HUES64 (cell line): ENCODE measurements at regions not wholly inside any gene's neighbourhood (a gene's known extent, or its start where the extent isn't known, plus 50 kb on each side); places are given as distances from the start of the nearest gene placed in this dataset.
A peak's percentile ranks its signal among the peaks of the same experiment; 100 is the strongest.
"Not testable (repeated sequence)": the region's sequence is repeated elsewhere in the genome, so short reads cannot be mapped to it uniquely, and the experiment has no call there.

Experiments used
- H3K27ac ChIP-seq: 2 replicates; pipeline ENCODE4 v1.7.0; 2013; ENCODE audit warnings: low read depth, low read length, inconsistent platforms
- H3K27me3 ChIP-seq: 2 replicates; pipeline ENCODE4 v1.6.1; 2013; ENCODE audit warnings: mild to moderate bottlenecking, low read length; ENCODE audit not compliant: insufficient read depth
- H3K36me3 ChIP-seq: 2 replicates; pipeline ENCODE4 v1.6.1; 2013; ENCODE audit warnings: mild to moderate bottlenecking, low read length; ENCODE audit not compliant: insufficient read depth
- H3K4me1 ChIP-seq: 2 replicates; pipeline ENCODE4 v1.6.1; 2013; ENCODE audit warnings: mild to moderate bottlenecking, low read length, moderate library complexity; ENCODE audit not compliant: insufficient read depth
- H3K4me3 ChIP-seq: 2 replicates; pipeline ENCODE4 v1.5.1; 2013; ENCODE audit warnings: mild to moderate bottlenecking, low read length, moderate library complexity
- H3K9ac ChIP-seq: 2 replicates; pipeline ENCODE4 v1.6.1; 2013; ENCODE audit warnings: mild to moderate bottlenecking, low read depth, low read length
- H3K9me3 ChIP-seq: 2 replicates; pipeline ENCODE4 v1.6.1; 2013; ENCODE audit warnings: low read depth, low read length; ENCODE audit not compliant: insufficient read depth
- WGBS: fragments of 150-250, 120-280 bp; methylation state at CpG from one replicate; pipeline ENCODE4 v1.1.7; 2013; ENCODE audit warnings: missing lambda C conversion rate; 5-methylcytosine and 5-hydroxymethylcytosine counted together

DNA sequence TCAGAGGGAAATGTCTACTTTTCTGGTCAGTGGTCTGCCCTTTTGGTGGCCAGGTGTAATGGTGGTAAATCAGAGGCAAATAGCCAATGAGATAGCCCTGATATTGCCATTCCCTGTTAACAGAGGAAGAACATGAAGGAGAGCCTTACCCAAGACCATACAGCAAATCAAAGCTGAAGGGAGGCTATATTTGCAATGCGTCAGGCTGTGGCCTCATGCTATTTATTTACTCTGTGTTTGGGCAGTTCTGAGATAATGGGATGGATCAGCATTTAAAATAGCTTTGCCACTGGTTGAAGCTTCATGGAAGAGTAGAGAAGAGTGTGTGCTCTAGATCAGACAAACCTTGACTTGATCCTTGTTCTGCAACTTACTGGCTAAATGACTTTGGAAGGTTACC, 73.3 kb upstream of the MAML3 start:
- Histone ChIP-seq H3K4me3 (no peak overlapping the region), H3K9ac (no peak overlapping the region)
- 55% methylated on average over 1 of the region's 1 CpG for WGBS

DNA sequence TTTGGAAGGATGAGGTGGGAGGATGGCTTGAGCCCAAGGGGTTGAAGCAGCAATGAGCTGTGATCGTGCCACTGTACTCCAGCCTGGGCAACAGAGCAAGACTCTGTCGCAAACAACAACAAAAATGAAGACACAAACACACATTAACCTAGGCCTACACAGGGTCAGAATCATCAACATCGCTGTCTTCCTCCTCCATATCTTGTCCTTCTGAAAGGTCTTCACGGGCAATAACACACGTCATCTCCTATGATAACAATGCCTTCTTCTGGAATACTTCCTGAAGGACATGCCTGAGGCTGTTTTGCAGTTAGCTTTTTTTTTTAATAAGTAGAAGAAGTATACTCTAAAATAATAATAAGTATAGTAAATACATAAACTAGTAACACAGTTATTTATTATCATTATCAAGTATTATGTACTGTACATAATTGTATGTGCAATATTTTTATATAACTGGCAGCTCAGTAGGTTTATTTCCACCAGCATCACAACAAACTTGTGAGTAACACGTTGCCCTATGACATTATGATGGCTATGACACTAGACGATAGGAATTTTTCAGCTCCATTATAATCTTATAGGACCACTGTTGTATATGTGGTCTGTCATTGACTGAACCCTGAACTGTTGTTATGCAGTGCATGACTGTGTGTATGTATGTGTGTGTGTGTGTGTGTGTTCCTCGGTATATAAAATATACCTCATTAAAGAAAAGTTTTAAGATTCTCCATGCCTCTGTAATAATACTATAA, 69.2 kb upstream of the MAML3 start:
- no peak overlapping the region for H3K27ac ChIP-seq
- no peaks in the 10 kb centered on the region for H3K27me3 ChIP-seq
- H3K9ac ChIP-seq, result no peak overlapping the region
- no peaks in the 10 kb centered on the region for H3K36me3 ChIP-seq
- H3K4me1 ChIP-seq, result peaks cover 27% of the 10 kb centered on the region
- H3K4me3 ChIP-seq, result no peak overlapping the region
- 96% methylated on average over 7 of the region's 8 CpGs for WGBS
- no peaks in the 10 kb centered on the region for H3K9me3 ChIP-seq

More for the DNA sequence above, 73.3 kb upstream of the MAML3 start:
- Histone ChIP-seq H3K4me1 (peaks cover 11% of the 10 kb centered on the region; the same call in 1 of the 2 replicates), H3K27me3 (no peaks in the 10 kb centered on the region), H3K36me3 (no peaks in the 10 kb centered on the region), H3K27ac (no peak overlapping the region), H3K9me3 (no peaks in the 10 kb centered on the region)

DNA sequence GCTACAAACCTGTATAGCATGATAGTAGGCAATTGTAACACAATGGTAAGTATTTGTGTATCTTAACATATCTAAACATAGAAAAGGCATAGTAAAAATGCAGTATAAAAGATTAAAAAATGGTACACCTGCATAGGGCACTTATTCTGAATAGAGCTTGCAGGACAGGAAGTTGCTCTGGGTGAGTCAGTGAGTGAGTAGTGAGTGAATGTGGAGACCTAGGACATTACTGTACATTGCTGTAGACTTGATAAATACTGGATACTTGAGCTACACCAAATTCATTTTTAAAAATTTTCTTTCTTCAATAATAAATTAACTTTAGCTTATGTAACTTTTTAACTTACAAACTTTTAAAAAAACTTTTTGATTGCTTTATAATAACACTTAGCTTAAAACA, 68.2 kb upstream of the MAML3 start:
- no peak overlapping the region for H3K9ac ChIP-seq
- H3K4me1 ChIP-seq, result peaks cover 18% of the 10 kb centered on the region
- no peaks in the 10 kb centered on the region for H3K27me3 ChIP-seq
- no peak overlapping the region for H3K4me3 ChIP-seq
- H3K27ac ChIP-seq, result no peak overlapping the region
- no peaks in the 10 kb centered on the region for H3K9me3 ChIP-seq
- no peaks in the 10 kb centered on the region for H3K36me3 ChIP-seq

DNA sequence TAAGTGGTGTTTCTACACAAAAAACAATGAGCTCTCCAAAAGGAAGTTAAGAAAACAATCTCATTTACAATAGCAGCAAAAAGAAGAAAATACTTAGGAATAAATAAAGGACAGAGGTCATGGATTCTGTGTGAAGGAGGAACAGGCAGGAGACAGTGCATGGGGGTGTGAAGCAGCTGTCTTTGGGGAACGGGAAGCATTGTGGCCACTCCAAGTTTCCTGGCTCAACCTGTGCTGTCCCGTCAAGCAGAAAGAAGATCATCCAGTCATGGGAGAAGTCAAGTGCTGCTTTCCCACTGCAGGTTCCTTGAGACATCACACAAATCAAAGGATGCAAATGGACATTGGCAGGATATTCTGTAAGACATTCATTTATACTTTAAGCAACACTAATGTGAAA, 66.1 kb upstream of the MAML3 start:
- 70% methylated on average over 2 of the region's 2 CpGs for WGBS
- no peak overlapping the region for H3K4me3 ChIP-seq

DNA sequence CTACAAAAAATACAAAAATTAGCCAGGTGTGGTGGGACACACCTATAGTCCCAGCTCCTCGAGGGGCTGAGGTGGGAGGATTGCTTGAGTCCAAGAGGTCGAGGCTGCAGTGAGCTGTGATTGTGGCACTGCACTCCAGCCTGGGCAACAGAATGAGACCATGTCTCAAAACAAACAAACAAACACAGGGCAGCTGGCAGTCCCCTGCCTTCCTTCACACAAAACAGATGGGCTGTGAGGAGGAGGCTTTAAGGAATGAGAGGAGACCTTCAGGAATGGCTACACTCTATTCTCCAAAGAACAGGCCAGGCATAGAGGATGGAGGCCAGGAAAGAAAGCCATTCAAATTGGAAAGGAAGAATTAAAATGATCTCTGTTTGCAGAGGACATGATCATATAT, 65.6 kb upstream of the MAML3 start:
- 54% methylated on average over 2 of the region's 2 CpGs for WGBS
- Histone ChIP-seq H3K9ac (peak overlapping the region; percentile 37; the same call in 1 of the 2 replicates), H3K36me3 (no peaks in the 10 kb centered on the region), H3K27ac (peak overlapping the region; percentile 68; the same call in 1 of the 2 replicates), H3K27me3 (no peaks in the 10 kb centered on the region), H3K9me3 (no peaks in the 10 kb centered on the region), H3K4me3 (no peak overlapping the region), H3K4me1 (peaks cover 16% of the 10 kb centered on the region)

More for the DNA sequence above, 66.1 kb upstream of the MAML3 start:
- H3K9me3 ChIP-seq, result no peaks in the 10 kb centered on the region
- no peaks in the 10 kb centered on the region for H3K27me3 ChIP-seq
- H3K36me3 ChIP-seq, result no peaks in the 10 kb centered on the region
- no peak overlapping the region for H3K27ac ChIP-seq
- H3K9ac ChIP-seq, result no peak overlapping the region
- H3K4me1 ChIP-seq, result peaks cover 16% of the 10 kb centered on the region

DNA sequence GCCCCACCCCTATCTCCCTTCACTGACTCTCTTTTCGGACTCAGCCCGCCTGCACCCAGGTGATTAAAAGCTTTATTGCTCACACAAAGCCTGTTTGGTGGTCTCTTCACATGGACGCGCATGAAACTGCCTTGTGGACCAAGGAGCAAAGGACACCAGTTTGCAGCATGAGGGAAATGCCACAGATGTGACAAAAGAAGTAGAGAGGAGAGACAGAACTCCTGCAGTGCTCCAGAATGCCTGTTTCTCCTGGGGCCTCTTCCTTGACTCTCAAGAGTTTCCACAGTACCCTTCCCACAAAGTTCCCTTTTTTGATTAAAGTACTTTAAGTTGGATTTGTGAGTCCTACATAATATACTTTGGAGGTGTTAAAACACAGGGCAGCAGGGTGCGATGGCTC, 65.1 kb upstream of the MAML3 start:
- Histone ChIP-seq H3K27ac (peak overlapping the region; percentile 68; the same call in 1 of the 2 replicates), H3K9ac (peak overlapping the region; percentile 37; the same call in 1 of the 2 replicates)
- 33% methylated on average over 5 of the region's 5 CpGs for WGBS

DNA sequence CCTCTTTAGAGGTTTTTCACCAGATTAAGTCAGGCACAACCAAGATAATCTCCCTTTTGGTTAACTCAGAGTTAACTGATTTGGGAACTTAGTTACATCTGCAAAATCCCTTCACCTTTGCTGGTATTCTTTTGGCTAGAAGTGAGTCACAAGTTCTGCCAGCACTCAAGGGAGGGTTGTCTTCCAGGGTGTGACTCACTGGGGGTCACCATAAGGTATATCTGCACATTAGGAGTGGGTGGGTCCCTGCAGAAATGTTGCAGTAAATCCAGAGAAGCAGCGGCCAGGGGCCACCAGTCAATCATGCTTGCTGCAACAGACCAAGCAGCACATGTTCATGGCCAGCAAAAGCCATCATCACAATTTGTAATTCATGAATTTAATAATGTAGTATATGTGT, 59.8 kb upstream of the MAML3 start:
- Histone ChIP-seq H3K4me1 (peaks cover 13% of the 10 kb centered on the region; the same call in 1 of the 2 replicates), H3K36me3 (no peaks in the 10 kb centered on the region), H3K9ac (no peak overlapping the region), H3K27ac (peak overlapping the region; percentile 18; the same call in 1 of the 2 replicates), H3K27me3 (no peaks in the 10 kb centered on the region), H3K4me3 (no peak overlapping the region), H3K9me3 (no peaks in the 10 kb centered on the region)
- 82% methylated on average over 1 of the region's 1 CpG for WGBS

More for the DNA sequence above, 65.1 kb upstream of the MAML3 start:
- H3K27me3 ChIP-seq, H3K36me3 ChIP-seq, H3K9me3 ChIP-seq, H3K4me3 ChIP-seq: not testable (repeated sequence)
- peaks cover 16% of the 10 kb centered on the region for H3K4me1 ChIP-seq

DNA sequence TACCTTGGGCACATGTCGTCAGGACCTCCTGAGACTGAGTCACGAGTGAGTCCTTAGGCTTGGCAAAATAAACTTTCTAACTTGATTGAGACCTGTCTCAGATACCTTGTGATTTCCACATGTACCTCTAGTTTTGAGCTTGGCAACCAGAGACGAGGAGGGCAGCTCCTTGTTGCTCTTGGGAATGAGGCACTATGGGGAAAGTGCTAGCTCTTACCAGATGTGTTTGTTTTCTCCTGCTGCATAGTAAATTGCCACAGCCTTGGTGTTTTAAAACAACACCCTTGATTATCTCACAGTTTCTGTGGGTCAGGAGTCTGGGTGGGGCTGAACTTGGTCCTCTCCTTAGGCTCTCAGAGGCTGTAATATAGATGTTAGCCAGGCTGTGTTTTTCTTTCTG, 59.1 kb upstream of the MAML3 start:
- Histone ChIP-seq H3K4me1 (peaks cover 13% of the 10 kb centered on the region; the same call in 1 of the 2 replicates), H3K36me3 (no peaks in the 10 kb centered on the region), H3K27ac (peak overlapping the region; percentile 39; the same call in 1 of the 2 replicates), H3K9ac (no peak overlapping the region), H3K27me3 (no peaks in the 10 kb centered on the region), H3K9me3 (no peaks in the 10 kb centered on the region), H3K4me3 (no peak overlapping the region)
- WGBS, result 75% methylated on average over 3 of the region's 3 CpGs

DNA sequence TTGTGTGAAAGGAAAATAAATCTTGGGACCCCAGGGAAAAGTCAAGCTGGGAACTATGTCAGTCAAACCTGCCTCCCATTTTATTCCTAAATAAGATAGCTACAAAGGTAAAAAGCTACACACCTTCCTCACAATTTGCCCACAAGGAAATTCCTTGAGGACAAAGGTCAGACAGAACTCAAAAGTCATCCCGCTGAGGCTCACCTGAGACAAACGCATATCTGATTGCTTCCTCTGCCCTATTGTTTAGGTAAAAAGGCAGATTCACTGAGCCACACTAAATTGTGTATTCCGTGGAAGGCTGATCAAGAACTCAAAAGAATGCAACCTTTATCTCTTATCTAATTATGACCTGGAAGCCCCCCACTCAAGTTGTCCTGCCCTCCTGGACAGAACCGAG, 58.7 kb upstream of the MAML3 start:
- Histone ChIP-seq H3K9me3 (no peaks in the 10 kb centered on the region), H3K36me3 (no peaks in the 10 kb centered on the region), H3K27ac (peak overlapping the region; percentile 39; the same call in 1 of the 2 replicates), H3K4me3 (no peak overlapping the region), H3K9ac (no peak overlapping the region), H3K4me1 (peaks cover 13% of the 10 kb centered on the region; the same call in 1 of the 2 replicates), H3K27me3 (no peaks in the 10 kb centered on the region)
- 54% methylated on average over 4 of the region's 4 CpGs for WGBS

DNA sequence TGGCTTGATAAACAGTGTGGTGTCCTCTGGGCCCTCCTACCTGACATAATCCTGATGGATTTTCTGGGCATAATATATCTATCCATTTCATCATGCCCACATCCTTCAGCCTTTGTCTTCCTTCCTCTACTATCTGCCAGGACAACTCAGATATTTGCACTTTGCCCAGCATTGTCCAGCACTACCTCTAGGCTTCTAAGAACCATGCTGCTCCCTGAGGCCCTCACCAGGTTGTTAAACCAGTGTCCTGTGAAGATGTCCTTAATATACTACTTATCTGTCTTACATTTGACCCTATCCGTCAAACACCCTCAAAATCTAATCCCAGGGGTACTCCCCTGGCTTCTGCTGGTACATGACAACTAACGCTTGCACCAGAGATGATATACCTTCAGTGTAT, 58.2 kb upstream of the MAML3 start:
- Histone ChIP-seq H3K27me3 (no peaks in the 10 kb centered on the region), H3K27ac (no peak overlapping the region), H3K9ac (no peak overlapping the region), H3K9me3 (no peaks in the 10 kb centered on the region), H3K4me1 (peaks cover 13% of the 10 kb centered on the region; the same call in 1 of the 2 replicates), H3K4me3 (no peak overlapping the region), H3K36me3 (no peaks in the 10 kb centered on the region)
- 89% methylated on average over 2 of the region's 2 CpGs for WGBS

DNA sequence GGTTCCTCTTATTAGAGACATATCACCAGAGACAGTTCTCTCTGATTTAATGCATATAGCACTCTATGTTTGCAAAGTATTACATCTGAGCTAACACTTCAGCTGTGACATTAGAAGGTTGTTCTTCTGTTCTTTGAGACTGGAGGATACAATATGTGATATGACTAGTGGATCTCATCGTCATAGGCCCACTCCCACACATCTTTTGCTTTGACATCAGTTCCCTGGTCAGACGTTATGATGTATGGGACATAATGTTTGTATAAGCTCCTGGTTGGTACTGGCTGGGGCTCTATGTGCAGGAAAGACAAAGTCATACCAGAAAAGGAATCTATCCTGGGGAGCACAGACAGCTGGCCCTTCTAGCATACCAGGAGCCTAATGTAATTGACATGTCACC, 57.7 kb upstream of the MAML3 start:
- H3K9me3 ChIP-seq, result no peaks in the 10 kb centered on the region
- H3K36me3 ChIP-seq, result no peaks in the 10 kb centered on the region
- no peak overlapping the region for H3K9ac ChIP-seq
- 91% methylated on average over 2 of the region's 2 CpGs for WGBS
- no peak overlapping the region for H3K27ac ChIP-seq
- no peak overlapping the region for H3K4me3 ChIP-seq
- peaks cover 13% of the 10 kb centered on the region; the same call in 1 of the 2 replicates for H3K4me1 ChIP-seq
- H3K27me3 ChIP-seq, result no peaks in the 10 kb centered on the region
